WERI-Rb-1 (cell line): ENCODE measurements at regions not wholly inside any gene's neighbourhood (a gene's known extent, or its start where the extent isn't known, plus 50 kb on each side); places are given as distances from the start of the nearest gene placed in this dataset.

Experiments
- DNase-seq: peaks from one replicate; pipeline ENCODE4 v3.0.0-alpha.2; 2020
- H3K27ac ChIP-seq: fragments of 250-450 bp; sonication (Bioruptor Pico); 2 replicates; pipeline ENCODE4 v1.5.1; 2020; ENCODE audit warnings: mild to moderate bottlenecking, moderate library complexity
- H3K27me3 ChIP-seq: fragments of 250-450 bp; sonication (Bioruptor Pico); 2 replicates; pipeline ENCODE4 v1.5.1; 2021; ENCODE audit warnings: mild to moderate bottlenecking, low read depth, moderate library complexity; ENCODE audit not compliant: insufficient read depth, severe bottlenecking
- H3K36me3 ChIP-seq: fragments of 250-450 bp; sonication (Bioruptor Pico); 2 replicates; pipeline ENCODE4 v1.5.1; 2020; ENCODE audit warnings: mild to moderate bottlenecking, moderate library complexity
- H3K4me3 ChIP-seq: 2 replicates; pipeline ENCODE4 v1.5.1; 2011; ENCODE audit warnings: low read depth, mild to moderate bottlenecking, control low read depth, low read length
- H3K9me3 ChIP-seq: fragments of 250-450 bp; sonication (Bioruptor Pico); 2 replicates; pipeline ENCODE4 v1.5.1; 2021; ENCODE audit warnings: mild to moderate bottlenecking, moderate library complexity; ENCODE audit not compliant: severe bottlenecking
- TF ChIP-seq, protein P1 (sequence below): IDR thresholded peaks from 2 replicates; pipeline ENCODE4 v1.5.1; 2011; ENCODE audit warnings: low read depth, mild to moderate bottlenecking, control low read depth, inconsistent platforms, low read length

DNA sequence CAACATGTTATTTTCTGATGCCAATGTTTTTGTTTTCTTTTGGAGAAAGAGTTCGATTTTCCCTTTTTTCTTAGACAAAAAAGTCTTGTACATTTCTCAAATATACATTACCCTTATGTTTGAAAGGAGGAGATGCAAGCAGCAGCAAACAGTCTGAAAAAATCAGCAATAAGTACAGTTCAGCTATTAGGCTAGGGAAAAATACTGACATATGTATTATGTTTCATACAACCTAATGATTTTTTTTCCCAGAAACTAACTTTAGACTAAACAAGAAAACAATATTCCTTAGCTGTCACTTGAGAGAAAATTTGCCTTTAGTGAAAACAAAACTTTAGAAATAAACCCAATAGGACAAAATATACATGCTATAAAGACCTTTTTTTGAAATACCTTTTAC, 1223.5 kb downstream of the SLITRK1 start:
- Histone ChIP-seq H3K9me3 (no peaks in the 10 kb centered on the region), H3K27ac (no peak overlapping the region), H3K27me3 (no peaks in the 10 kb centered on the region), H3K4me3 (no peak overlapping the region), H3K36me3 (no peaks in the 10 kb centered on the region)
- DNase-seq = no peak
- TF ChIP-seq, protein P1, sequence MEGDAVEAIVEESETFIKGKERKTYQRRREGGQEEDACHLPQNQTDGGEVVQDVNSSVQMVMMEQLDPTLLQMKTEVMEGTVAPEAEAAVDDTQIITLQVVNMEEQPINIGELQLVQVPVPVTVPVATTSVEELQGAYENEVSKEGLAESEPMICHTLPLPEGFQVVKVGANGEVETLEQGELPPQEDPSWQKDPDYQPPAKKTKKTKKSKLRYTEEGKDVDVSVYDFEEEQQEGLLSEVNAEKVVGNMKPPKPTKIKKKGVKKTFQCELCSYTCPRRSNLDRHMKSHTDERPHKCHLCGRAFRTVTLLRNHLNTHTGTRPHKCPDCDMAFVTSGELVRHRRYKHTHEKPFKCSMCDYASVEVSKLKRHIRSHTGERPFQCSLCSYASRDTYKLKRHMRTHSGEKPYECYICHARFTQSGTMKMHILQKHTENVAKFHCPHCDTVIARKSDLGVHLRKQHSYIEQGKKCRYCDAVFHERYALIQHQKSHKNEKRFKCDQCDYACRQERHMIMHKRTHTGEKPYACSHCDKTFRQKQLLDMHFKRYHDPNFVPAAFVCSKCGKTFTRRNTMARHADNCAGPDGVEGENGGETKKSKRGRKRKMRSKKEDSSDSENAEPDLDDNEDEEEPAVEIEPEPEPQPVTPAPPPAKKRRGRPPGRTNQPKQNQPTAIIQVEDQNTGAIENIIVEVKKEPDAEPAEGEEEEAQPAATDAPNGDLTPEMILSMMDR = no peak

DNA sequence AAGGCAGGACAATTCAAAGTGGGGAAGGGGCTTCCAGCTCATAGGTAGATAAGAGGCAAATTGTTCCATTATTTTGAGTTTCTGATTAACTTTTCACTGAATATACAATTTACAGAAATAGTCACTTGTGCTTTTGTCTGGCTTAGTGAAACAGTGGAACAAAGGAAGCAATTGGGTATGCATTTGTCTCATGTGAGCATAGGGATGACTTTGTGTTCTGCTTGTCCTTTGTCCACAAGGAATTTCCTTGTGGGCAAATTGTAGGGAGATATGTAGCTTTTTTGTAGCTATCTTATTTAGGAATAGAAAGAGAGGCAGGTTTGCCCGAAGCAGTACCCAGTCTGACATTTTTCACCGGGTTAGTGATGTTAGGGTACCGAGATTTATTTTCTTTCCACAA, 1224.8 kb downstream of the SLITRK1 start:
- no peaks in the 10 kb centered on the region for H3K27me3 ChIP-seq
- no peaks in the 10 kb centered on the region for H3K36me3 ChIP-seq

DNA sequence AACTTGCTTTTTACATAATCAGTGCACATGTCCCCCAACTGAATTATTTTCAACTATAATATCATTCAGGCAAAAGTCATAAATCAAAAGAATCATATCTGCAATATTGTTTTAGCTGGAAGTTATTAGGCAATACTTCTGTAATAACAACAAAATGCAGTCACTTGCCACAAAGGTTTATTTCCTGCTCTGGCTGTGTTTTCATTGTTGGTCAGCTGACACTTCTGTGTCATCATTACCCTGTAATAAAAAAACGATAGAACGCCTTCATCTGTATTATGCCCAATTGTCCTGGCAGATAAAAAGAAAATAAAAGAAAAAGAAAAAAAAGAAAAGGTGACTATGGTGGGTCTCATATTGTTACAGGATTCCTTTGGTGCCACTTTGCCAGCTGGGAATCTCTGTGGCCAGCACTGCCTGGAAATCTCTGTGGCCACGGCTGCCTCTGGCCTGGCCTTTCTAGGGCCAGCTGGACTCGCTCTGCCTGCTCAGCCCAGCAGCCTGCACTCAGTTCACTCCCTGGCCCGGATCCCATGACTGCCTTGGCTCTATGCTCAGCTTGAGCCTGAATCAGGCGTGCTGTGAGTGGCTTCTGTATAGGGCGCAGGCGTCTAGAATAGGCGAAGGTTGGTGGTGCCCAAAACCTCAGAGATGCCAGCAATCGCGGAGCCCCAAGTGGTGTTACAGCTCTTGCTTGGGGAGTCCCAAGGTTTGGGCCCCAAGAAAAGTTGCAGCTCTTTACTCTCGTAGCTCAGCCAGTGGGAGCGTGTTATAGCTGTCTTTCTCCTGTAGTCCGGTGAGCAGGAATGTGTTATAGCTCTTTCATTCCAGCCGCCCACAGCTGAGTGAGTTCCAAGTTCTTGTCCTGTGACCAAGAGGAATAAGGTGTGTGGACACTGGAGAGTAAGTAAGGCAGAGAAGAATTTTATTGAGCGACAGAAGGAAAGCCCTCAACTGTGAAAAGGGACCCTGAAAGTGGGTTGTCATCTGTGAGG, 1227.1 kb downstream of the SLITRK1 start:
- TF ChIP-seq, protein P1 = no peak
- no peak for DNase-seq
- H3K27ac ChIP-seq = no peak overlapping the region
- H3K36me3 ChIP-seq = no peaks in the 10 kb centered on the region
- H3K4me3 ChIP-seq = no peak overlapping the region
- H3K9me3 ChIP-seq = no peaks in the 10 kb centered on the region
- H3K27me3 ChIP-seq = no peaks in the 10 kb centered on the region

More for the DNA sequence above, 1224.8 kb downstream of the SLITRK1 start:
- Histone ChIP-seq H3K9me3 (no peaks in the 10 kb centered on the region), H3K4me3 (no peak overlapping the region), H3K27ac (no peak overlapping the region)
- no peak for DNase-seq
- TF ChIP-seq, protein P1 = no peak

DNA sequence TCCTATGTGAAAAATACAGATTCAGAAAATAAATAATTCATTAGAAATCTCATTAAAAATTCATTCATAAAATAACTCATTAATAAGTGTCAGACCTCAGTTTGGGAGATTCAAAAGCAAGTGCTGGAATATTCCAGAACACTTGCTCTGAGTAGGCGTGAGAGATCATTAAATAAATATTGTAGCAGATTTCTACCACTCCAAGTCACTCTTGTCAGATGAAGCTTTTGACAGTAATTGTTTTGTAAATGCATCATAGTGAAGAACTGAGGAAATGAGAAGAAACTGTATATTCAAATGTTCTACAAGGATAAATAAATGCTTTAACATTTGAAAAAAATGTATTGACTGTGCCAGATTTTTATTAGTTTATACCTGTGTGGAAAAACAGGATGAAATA, 1228.1 kb downstream of the SLITRK1 start:
- Histone ChIP-seq H3K4me3 (no peak overlapping the region), H3K9me3 (no peaks in the 10 kb centered on the region), H3K36me3 (no peaks in the 10 kb centered on the region), H3K27me3 (no peaks in the 10 kb centered on the region), H3K27ac (no peak overlapping the region)
- TF ChIP-seq, protein P1 = no peak
- no peak for DNase-seq

DNA sequence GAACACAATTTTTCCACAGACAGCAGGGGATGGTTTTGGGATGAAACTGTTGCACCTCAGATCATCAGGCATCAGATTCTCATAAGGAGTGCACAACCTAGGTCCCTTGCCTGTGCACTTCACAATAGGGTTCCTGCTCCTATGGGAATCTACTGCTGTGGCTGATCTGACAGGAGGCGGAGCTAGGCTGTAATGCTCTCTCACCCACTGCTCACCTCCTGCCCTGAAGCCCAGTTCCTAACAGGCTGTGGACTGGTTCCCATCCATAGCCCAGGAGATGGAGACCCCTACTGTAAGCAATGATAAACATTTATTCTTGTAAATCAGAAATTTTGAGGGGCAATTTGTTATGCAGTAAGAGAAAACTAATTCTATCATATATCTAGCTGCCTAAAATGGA, 1234.7 kb downstream of the SLITRK1 start:
- no peak for DNase-seq
- TF ChIP-seq, protein P1 = no peak
- no peak overlapping the region for H3K27ac ChIP-seq
- no peaks in the 10 kb centered on the region for H3K27me3 ChIP-seq
- no peaks in the 10 kb centered on the region for H3K36me3 ChIP-seq
- H3K4me3 ChIP-seq = no peak overlapping the region
- no peaks in the 10 kb centered on the region for H3K9me3 ChIP-seq
